Neural cell (in vitro differentiated cells): ENCODE measurements at regions not wholly inside any gene's neighbourhood (a gene's known extent, or its start where the extent isn't known, plus 50 kb on each side); places are given as distances from the start of the nearest gene placed in this dataset.

ENCODE experiments used
- H2AFZ ChIP-seq: fragments of 200-600, 300-800 bp; sonication (generic), shearing (Covaris generic); 2 replicates; pipeline ENCODE4 v1.6.0; 2014; ENCODE audit warnings: low read depth, mild to moderate bottlenecking, antibody characterized with exemption, low read length, moderate library complexity
- H3F3A ChIP-seq: fragments of 200-600 bp; shearing (Covaris generic); 2 replicates; pipeline ENCODE4 v1.6.1; 2016; ENCODE audit warnings: mild to moderate bottlenecking, moderate library complexity, mixed read lengths, antibody characterized with exemption, low read length; ENCODE audit not compliant: insufficient read depth, poor library complexity, severe bottlenecking
- H3K27ac ChIP-seq: fragments of 200-600, 300-800 bp; sonication (generic), shearing (Covaris generic); 2 replicates; pipeline ENCODE4 v1.5.1; 2014; ENCODE audit warnings: mild to moderate bottlenecking, low read length, moderate library complexity
- H3K27me3 ChIP-seq: fragments of 300-800, 200-600 bp; sonication (generic), shearing (Covaris generic); 2 replicates; pipeline ENCODE4 v1.6.0; 2014; ENCODE audit warnings: mild to moderate bottlenecking, low read depth, low read length, moderate library complexity; ENCODE audit not compliant: insufficient read depth
- H3K36me3 ChIP-seq: fragments of 300-800, 200-600 bp; sonication (generic), shearing (Covaris generic); 2 replicates; pipeline ENCODE4 v1.5.1; 2014; ENCODE audit warnings: mild to moderate bottlenecking, antibody characterized with exemption, low read length, moderate library complexity; ENCODE audit not compliant: insufficient read depth
- H3K4me2 ChIP-seq: fragments of 300-800, 200-600 bp; sonication (generic), shearing (Covaris generic); 2 replicates; pipeline ENCODE4 v1.6.0; 2014; ENCODE audit warnings: mild to moderate bottlenecking, low read length
- H3K4me3 ChIP-seq: fragments of 300-800, 200-600 bp; sonication (generic), shearing (Covaris generic); 2 replicates; pipeline ENCODE4 v1.5.1; 2014; ENCODE audit warnings: mild to moderate bottlenecking, low read length, moderate library complexity
- H3K79me2 ChIP-seq: fragments of 200-600 bp; shearing (Covaris generic); replicated peaks from 2 replicates; pipeline ENCODE4 v1.6.0; 2014; ENCODE audit warnings: mild to moderate bottlenecking, low read length, moderate library complexity; ENCODE audit not compliant: insufficient read depth
- H3K9ac ChIP-seq: fragments of 300-800, 200-600 bp; sonication (generic), shearing (Covaris generic); 2 replicates; pipeline ENCODE4 v1.6.1; 2016; ENCODE audit warnings: mild to moderate bottlenecking, low read length, mixed read lengths
- H3K9me2 ChIP-seq: fragments of 200-600 bp; shearing (Covaris generic); 2 replicates; pipeline ENCODE4 v1.6.1; 2016; ENCODE audit warnings: mild to moderate bottlenecking, low read length, mixed read lengths; ENCODE audit not compliant: insufficient read depth
- H3K9me3 ChIP-seq: fragments of 200-600, 300-800 bp; sonication (generic), shearing (Covaris generic); 2 replicates; pipeline ENCODE4 v1.6.1; 2016; ENCODE audit warnings: mild to moderate bottlenecking, mixed run types, low read length, moderate library complexity, mixed read lengths
- H4K20me1 ChIP-seq: fragments of 200-600 bp; shearing (Covaris generic); 2 replicates; pipeline ENCODE4 v1.6.1; 2016; ENCODE audit warnings: mild to moderate bottlenecking, mixed run types; ENCODE audit not compliant: insufficient read depth
- EP300 ChIP-seq: fragments of 450-650 bp; conservative IDR thresholded peaks from 2 replicates; pipeline ENCODE4 v1.6.1; 2014; ENCODE audit warnings: antibody characterized with exemption, mild to moderate bottlenecking, moderate library complexity; ENCODE audit not compliant: poor library complexity, severe bottlenecking
- EZH2 ChIP-seq: fragments of 200-600, 300-800 bp; shearing (Covaris generic), sonication (generic); IDR thresholded peaks from 2 replicates; pipeline ENCODE4 v1.6.1; 2014; ENCODE audit warnings: antibody characterized with exemption, low read length, borderline replicate concordance, mild to moderate bottlenecking; ENCODE audit not compliant: insufficient read depth, poor library complexity, severe bottlenecking
- MXI1 ChIP-seq: fragments of 450-650 bp; conservative IDR thresholded peaks from 2 replicates; pipeline ENCODE4 v1.6.1; 2014; ENCODE audit warnings: antibody characterized with exemption, mild to moderate bottlenecking; ENCODE audit not compliant: poor library complexity, severe bottlenecking
- POLR2AphosphoS5 ChIP-seq: IDR thresholded peaks from 2 replicates; pipeline ENCODE4 v1.6.1; 2012
- RAD21 ChIP-seq: fragments of 450-650 bp; conservative IDR thresholded peaks from 2 replicates; pipeline ENCODE4 v1.6.1; 2014; ENCODE audit warnings: antibody characterized with exemption, mild to moderate bottlenecking, moderate library complexity
- SMC3 ChIP-seq: fragments of 450-650 bp; conservative IDR thresholded peaks from 2 replicates; pipeline ENCODE4 v1.6.1; 2014; ENCODE audit warnings: antibody characterized with exemption, mild to moderate bottlenecking, moderate library complexity; ENCODE audit not compliant: poor library complexity
- TAF1 ChIP-seq: IDR thresholded peaks from 2 replicates; pipeline ENCODE4 v1.6.1; 2012; ENCODE audit warnings: low read depth
- TF ChIP-seq, protein P1 (sequence below): fragments of 450-650 bp; IDR thresholded peaks from 2 replicates; pipeline ENCODE4 v1.5.1; 2014; ENCODE audit warnings: antibody characterized with exemption, mild to moderate bottlenecking, moderate library complexity; ENCODE audit not compliant: poor library complexity, severe bottlenecking
- TF ChIP-seq, protein P2 (sequence below): IDR thresholded peaks from 2 replicates; pipeline ENCODE4 v1.6.1; 2012; ENCODE audit warnings: borderline replicate concordance

DNA sequence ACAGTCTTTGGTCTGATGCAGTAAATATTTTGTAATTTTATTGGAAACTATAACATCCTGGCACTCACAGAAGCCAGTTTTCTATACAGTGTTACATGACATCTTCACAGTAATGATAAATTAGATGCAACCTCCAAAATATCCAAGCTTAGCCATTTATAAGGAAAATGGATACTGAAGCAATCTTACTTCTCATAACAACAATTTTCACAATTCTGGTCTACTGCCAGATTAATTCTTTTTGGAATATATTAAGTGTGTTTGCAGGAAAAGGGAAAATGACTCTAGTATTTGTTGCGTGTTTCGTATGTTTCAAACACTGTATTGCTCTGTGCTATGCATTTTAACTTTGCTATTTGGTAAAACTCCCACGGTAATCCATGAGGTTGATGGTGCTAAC is 1870.9 kb downstream of the ARAP2 start:
- no peak overlapping the region for H2AFZ ChIP-seq
- TF ChIP-seq MXI1 (no peak), POLR2AphosphoS5 (no peak), EZH2 (no peak), TAF1 (no peak), RAD21 (no peak), SMC3 (no peak), EP300 (no peak)
- TF ChIP-seq, protein P1, sequence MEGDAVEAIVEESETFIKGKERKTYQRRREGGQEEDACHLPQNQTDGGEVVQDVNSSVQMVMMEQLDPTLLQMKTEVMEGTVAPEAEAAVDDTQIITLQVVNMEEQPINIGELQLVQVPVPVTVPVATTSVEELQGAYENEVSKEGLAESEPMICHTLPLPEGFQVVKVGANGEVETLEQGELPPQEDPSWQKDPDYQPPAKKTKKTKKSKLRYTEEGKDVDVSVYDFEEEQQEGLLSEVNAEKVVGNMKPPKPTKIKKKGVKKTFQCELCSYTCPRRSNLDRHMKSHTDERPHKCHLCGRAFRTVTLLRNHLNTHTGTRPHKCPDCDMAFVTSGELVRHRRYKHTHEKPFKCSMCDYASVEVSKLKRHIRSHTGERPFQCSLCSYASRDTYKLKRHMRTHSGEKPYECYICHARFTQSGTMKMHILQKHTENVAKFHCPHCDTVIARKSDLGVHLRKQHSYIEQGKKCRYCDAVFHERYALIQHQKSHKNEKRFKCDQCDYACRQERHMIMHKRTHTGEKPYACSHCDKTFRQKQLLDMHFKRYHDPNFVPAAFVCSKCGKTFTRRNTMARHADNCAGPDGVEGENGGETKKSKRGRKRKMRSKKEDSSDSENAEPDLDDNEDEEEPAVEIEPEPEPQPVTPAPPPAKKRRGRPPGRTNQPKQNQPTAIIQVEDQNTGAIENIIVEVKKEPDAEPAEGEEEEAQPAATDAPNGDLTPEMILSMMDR: no peak
- TF ChIP-seq, protein P2, sequence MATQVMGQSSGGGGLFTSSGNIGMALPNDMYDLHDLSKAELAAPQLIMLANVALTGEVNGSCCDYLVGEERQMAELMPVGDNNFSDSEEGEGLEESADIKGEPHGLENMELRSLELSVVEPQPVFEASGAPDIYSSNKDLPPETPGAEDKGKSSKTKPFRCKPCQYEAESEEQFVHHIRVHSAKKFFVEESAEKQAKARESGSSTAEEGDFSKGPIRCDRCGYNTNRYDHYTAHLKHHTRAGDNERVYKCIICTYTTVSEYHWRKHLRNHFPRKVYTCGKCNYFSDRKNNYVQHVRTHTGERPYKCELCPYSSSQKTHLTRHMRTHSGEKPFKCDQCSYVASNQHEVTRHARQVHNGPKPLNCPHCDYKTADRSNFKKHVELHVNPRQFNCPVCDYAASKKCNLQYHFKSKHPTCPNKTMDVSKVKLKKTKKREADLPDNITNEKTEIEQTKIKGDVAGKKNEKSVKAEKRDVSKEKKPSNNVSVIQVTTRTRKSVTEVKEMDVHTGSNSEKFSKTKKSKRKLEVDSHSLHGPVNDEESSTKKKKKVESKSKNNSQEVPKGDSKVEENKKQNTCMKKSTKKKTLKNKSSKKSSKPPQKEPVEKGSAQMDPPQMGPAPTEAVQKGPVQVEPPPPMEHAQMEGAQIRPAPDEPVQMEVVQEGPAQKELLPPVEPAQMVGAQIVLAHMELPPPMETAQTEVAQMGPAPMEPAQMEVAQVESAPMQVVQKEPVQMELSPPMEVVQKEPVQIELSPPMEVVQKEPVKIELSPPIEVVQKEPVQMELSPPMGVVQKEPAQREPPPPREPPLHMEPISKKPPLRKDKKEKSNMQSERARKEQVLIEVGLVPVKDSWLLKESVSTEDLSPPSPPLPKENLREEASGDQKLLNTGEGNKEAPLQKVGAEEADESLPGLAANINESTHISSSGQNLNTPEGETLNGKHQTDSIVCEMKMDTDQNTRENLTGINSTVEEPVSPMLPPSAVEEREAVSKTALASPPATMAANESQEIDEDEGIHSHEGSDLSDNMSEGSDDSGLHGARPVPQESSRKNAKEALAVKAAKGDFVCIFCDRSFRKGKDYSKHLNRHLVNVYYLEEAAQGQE: no peak
- H3K27ac ChIP-seq: no peak overlapping the region
- H3K9me2 ChIP-seq: no peaks in the 10 kb centered on the region
- H3F3A ChIP-seq: no peaks in the 10 kb centered on the region
- H3K27me3 ChIP-seq: no peaks in the 10 kb centered on the region
- no peak overlapping the region for H3K4me3 ChIP-seq
- no peak overlapping the region for H3K9ac ChIP-seq
- no peaks in the 10 kb centered on the region for H4K20me1 ChIP-seq
- no peaks in the 10 kb centered on the region for H3K9me3 ChIP-seq
- H3K4me2 ChIP-seq: no peak overlapping the region
- no peaks in the 10 kb centered on the region for H3K36me3 ChIP-seq
- H3K79me2 ChIP-seq: no peaks in the 10 kb centered on the region

DNA sequence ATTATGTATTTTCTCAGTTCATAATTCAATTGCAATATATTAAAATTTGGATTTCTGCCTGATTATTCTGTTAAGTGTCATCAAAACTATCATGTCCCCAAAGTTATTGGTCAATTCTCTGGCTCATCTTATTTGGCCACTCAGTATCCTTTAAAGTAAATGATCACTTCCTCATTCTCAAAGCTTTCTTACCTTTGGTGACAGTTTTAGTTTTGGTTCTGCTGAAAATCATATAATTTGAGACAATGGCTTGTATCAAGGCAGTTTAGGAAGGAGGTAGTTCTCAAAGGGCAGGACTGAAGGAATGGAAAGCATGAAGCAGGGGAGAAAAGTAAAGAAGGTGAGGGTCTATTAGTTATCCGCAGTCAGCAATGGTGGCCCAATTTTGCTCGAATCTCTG is 1832.1 kb downstream of the ARAP2 start:
- no peak overlapping the region for H3K27ac ChIP-seq
- H3K9me2 ChIP-seq: no peaks in the 10 kb centered on the region
- H3K4me2 ChIP-seq: no peak overlapping the region
- no peaks in the 10 kb centered on the region for H3K79me2 ChIP-seq
- H3F3A ChIP-seq: no peaks in the 10 kb centered on the region
- H2AFZ ChIP-seq: no peak overlapping the region
- no peaks in the 10 kb centered on the region for H4K20me1 ChIP-seq
- no peak overlapping the region for H3K4me3 ChIP-seq
- no peaks in the 10 kb centered on the region for H3K27me3 ChIP-seq
- H3K9me3 ChIP-seq: no peaks in the 10 kb centered on the region
- H3K36me3 ChIP-seq: no peaks in the 10 kb centered on the region
- no peak overlapping the region for H3K9ac ChIP-seq
- TF ChIP-seq, protein P2: no peak
- no peak for TF ChIP-seq RAD21
- TF ChIP-seq, protein P1: no peak
